ENCODE measurements at regions not wholly inside any gene's neighbourhood (a gene's known extent, or its start where the extent isn't known, plus 50 kb on each side); places are given as distances from the start of the nearest gene placed in this dataset.

DNA sequence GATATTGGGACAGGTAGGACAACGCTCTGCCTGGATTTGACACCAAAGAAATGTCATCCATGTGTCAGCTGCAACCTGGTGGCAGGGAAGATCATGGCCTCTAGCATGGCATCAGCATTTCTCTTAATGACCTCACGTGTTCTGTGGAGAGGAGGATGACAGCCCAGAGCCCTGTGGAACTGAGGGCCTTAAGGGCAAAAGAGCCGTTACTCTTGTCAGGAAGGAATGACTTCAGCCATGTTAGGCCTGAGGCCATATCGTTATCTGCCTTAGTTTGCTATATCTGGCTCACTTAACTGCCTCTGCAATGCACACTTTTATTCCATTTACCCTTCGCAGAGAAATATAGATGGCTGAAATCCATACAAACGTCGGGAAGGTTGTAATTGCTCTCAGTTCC is 83.2 kb upstream of the PBX1 start:
- TF ChIP-seq, protein P1, sequence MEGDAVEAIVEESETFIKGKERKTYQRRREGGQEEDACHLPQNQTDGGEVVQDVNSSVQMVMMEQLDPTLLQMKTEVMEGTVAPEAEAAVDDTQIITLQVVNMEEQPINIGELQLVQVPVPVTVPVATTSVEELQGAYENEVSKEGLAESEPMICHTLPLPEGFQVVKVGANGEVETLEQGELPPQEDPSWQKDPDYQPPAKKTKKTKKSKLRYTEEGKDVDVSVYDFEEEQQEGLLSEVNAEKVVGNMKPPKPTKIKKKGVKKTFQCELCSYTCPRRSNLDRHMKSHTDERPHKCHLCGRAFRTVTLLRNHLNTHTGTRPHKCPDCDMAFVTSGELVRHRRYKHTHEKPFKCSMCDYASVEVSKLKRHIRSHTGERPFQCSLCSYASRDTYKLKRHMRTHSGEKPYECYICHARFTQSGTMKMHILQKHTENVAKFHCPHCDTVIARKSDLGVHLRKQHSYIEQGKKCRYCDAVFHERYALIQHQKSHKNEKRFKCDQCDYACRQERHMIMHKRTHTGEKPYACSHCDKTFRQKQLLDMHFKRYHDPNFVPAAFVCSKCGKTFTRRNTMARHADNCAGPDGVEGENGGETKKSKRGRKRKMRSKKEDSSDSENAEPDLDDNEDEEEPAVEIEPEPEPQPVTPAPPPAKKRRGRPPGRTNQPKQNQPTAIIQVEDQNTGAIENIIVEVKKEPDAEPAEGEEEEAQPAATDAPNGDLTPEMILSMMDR (IDR thresholded peaks at IDR 0.05; ENCODE audit: extremely low read depth, missing control alignments), result no peak
- DNase-seq (ENCODE audit: low spot score), result no peak

DNA sequence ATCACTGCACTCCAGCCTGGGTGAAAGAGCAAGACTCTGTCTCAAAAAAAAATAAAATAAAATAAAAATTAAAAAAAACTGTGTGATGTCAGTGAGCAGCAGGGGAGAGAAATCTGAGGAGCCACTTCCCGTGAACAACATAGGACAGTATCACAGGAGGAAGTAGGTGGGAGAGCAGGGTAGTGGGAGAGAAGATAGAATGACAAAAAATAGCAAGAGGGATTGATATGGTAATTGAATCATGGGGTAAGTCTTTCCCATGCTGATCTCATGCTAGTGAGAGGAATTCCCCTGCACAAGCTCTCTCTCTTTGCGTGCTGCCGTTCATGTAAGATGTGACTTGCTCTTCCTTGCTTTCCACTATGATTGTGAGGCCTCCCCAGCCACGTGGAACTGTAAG is 81.6 kb upstream of the PBX1 start:
- no peak for DNase-seq (ENCODE audit: low spot score)
- TF ChIP-seq, protein P1 (IDR thresholded peaks at IDR 0.05; ENCODE audit: extremely low read depth, missing control alignments), result no peak

DNA sequence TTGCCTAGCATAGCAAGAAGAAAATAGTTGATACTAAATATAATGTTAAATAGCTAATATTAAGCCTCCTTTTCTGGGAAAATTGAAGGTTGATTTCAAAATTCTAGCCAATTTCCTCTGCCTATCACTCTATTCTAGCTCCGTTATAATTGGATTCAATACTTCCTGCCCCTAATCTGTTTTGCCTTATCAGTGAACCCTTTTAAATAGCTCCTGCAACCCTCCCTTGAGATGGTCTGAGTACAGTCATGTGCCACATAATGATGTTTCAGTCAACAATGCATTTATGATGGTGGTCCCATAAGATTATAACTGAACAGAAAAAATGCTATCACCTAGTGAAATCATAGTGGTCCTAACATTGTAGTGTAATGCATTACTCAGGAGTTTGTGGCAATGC is 79.7 kb upstream of the PBX1 start:
- TF ChIP-seq, protein P1 (IDR thresholded peaks at IDR 0.05; ENCODE audit: extremely low read depth, missing control alignments), result no peak
- no peak for DNase-seq (ENCODE audit: low spot score)

DNA sequence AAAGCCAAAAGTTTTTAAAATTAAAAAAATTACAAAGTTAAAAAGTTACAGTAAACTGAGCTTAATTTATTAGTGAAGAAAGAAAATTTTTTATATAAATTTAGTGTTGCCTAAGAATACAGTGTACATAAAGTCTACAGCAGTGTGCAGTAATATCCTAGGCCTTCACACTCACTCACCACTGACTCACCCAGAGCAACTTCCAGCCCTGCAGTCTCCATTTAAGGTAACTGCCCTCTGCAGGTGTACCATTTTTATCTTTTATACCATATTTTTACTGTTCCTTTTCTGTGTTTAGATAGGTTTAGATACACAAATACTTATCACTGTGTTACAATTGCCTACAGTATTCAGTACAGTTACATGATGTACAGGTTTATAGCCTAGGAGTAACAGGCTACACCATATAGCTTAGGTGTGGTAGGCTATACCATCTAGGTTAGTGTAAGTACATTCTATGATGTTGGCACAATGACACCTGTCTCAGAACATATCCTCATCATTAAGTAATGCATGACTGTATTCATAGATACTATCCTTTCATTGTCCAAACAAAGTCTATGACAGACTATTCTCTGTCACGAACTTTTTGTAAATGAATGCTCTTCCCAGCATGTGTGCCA is 78.6 kb upstream of the PBX1 start:
- TF ChIP-seq, protein P1 (IDR thresholded peaks at IDR 0.05; ENCODE audit: extremely low read depth, missing control alignments), result no peak
- DNase-seq (ENCODE audit: low spot score), result no peak

DNA sequence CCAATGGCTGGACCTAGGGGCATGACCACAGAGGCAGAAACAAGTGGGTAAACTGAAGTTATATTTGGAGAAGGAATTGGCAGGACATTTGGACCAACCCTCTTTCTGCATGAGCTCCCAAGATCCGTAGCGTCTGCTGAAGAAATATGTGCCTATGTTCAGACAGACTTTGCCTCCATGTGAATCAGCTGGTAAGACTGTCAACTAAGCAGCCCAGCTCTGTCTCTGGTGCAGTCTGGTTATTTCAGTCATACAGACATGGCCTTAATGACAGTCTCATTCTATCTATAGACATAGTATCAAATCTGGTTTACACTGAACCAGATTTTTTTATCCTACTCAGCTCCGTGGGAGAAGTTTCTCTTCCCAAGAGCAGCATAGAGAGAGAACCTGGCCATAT is 63.1 kb upstream of the PBX1 start:
- DNase-seq (ENCODE audit: low spot score), result no peak
- TF ChIP-seq, protein P1 (IDR thresholded peaks at IDR 0.05; ENCODE audit: extremely low read depth, missing control alignments), result no peak

DNA sequence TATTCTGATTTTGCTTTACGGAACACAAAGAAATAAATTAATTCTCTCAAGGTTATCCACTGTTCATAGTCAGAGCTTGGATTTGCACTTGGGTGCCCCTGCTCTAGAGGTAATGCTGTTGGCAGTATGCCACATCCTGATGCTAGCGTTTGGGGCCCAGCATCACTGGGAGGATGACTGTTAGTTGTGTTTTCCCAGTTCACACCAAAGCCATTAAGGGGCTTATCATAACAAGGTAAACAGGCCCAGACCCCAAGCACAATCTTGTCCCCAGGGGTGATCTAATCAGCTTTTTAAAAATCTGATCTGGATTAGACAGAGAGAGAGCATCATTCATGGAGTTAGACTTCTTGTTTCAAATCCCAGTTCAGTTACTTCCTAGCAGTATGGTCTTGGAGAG is 60.2 kb upstream of the PBX1 start:
- no peak for DNase-seq (ENCODE audit: low spot score)
- TF ChIP-seq, protein P1 (IDR thresholded peaks at IDR 0.05; ENCODE audit: extremely low read depth, missing control alignments), result no peak

DNA sequence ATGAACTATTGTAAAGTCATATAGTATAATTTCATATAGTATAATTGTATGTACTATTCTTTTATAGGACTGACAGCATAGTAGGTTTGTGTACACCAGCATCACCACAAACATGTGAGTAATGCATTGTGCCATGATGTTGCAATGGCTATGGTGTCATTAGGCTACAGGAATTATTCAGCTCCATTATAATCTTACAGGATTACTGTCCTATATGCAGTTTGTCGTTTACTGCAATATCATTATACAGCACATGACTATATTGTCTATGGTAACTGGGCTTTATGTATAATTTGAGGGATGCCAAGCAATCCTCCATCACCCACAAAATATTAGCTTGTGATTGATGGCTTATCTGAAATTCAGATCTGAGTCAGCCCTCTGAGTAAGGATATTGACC is 54.2 kb upstream of the PBX1 start:
- no peak for DNase-seq (ENCODE audit: low spot score)

More for the DNA sequence above, 54.2 kb upstream of the PBX1 start:
- TF ChIP-seq, protein P1 (IDR thresholded peaks at IDR 0.05; ENCODE audit: extremely low read depth, missing control alignments), result no peak

Data from GM20000 (cell line).